ENCODE measurements at regions not wholly inside any gene's neighbourhood (a gene's known extent, or its start where the extent isn't known, plus 50 kb on each side); places are given as distances from the start of the nearest gene placed in this dataset.

DNA sequence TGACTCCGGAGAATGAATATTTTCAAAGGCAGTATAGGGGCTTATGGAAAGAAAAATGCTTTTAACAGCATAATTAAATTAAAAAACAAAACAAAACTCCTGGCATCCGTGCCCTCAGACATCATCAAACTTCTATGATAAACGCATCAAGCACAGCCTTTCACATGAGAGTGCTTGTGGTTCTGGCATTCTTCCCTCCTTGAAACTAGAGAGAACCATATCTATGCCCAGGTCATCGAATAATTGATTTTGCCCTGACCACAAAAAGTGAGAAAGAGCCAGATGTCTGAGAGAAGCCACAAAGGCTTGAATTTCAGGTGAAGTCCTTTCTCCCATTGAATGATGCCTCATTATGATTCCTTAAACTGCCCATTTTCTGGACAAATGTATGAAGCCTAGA, 286.8 kb downstream of the CBLL2 start:
- TF ChIP-seq TAF1 (IDR thresholded peaks at IDR 0.05; ENCODE audit: low read depth, low read length), result no peak
- TF ChIP-seq POLR2AphosphoS5 (IDR thresholded peaks at IDR 0.05; ENCODE audit: low read depth, low read length), result no peak
- no peak for TF ChIP-seq POLR2A (IDR thresholded peaks at IDR 0.05; ENCODE audit: low read depth, low read length)
- no peak for TF ChIP-seq SPI1 (IDR thresholded peaks at IDR 0.05; ENCODE audit: low read depth, low read length)
- no peak for TF ChIP-seq POU2F2 (IDR thresholded peaks at IDR 0.05; ENCODE audit: low read depth, low read length)
- TF ChIP-seq PAX5 (IDR thresholded peaks at IDR 0.05; ENCODE audit: insufficient read depth, low read length, severe bottlenecking), result no peak

All from GM12891 (cell line).